A204.1 (cell line): ENCODE measurements at regions not wholly inside any gene's neighbourhood (a gene's known extent, or its start where the extent isn't known, plus 50 kb on each side); places are given as distances from the start of the nearest gene placed in this dataset.
"Not testable (repeated sequence)": the region's sequence is repeated elsewhere in the genome, so short reads cannot be mapped to it uniquely, and the experiment has no call there.

Experiments used
- FAIRE-seq: peaks from 2 replicates; lab custom pipeline; 2012; peaks lifted over from hg19 to GRCh38; lab: Jason Lieb, UNC

GRCh38 chr4:12172198-12172973 lies 743.7 kb upstream of the HS3ST1 start:
- no peak for FAIRE-seq

GRCh38 chr4:12170308-12170707 lies 741.6 kb upstream of the HS3ST1 start:
- FAIRE-seq: no peak

- FAIRE-seq: no peak
Measured at GRCh38 chr4:12165616-12166015, 736.9 kb upstream of the HS3ST1 start.

- no peak for FAIRE-seq
Measured at GRCh38 chr4:12146339-12146738, 717.6 kb upstream of the HS3ST1 start.

GRCh38 chr4:12145768-12146167 lies 717.1 kb upstream of the HS3ST1 start:
- FAIRE-seq: no peak

GRCh38 chr4:12145106-12145505 lies 716.4 kb upstream of the HS3ST1 start:
- FAIRE-seq: no peak

GRCh38 chr4:12144051-12144450 lies 715.4 kb upstream of the HS3ST1 start:
- no peak for FAIRE-seq

- FAIRE-seq: no peak
Measured at GRCh38 chr4:12140864-12141263, 712.2 kb upstream of the HS3ST1 start.

GRCh38 chr4:12139296-12139695 lies 710.6 kb upstream of the HS3ST1 start:
- no peak for FAIRE-seq

- FAIRE-seq: no peak
Measured at GRCh38 chr4:12138488-12138887, 709.8 kb upstream of the HS3ST1 start.

GRCh38 chr4:12137575-12137974 lies 708.9 kb upstream of the HS3ST1 start:
- FAIRE-seq: no peak

- FAIRE-seq: no peak
Measured at GRCh38 chr4:12126474-12126873, 697.8 kb upstream of the HS3ST1 start.

GRCh38 chr4:12124138-12124537 lies 695.4 kb upstream of the HS3ST1 start:
- no peak for FAIRE-seq

- FAIRE-seq: no peak
Measured at GRCh38 chr4:12123707-12124106, 695.0 kb upstream of the HS3ST1 start.

GRCh38 chr4:12122316-12122715 lies 693.6 kb upstream of the HS3ST1 start:
- FAIRE-seq: no peak

- FAIRE-seq: no peak
Measured at GRCh38 chr4:12120968-12121367, 692.3 kb upstream of the HS3ST1 start.

- FAIRE-seq: no peak
Measured at GRCh38 chr4:12118651-12119213, 690.0 kb upstream of the HS3ST1 start.

- no peak for FAIRE-seq
Measured at GRCh38 chr4:12116009-12116552, 687.4 kb upstream of the HS3ST1 start.

- FAIRE-seq: no peak
Measured at GRCh38 chr4:12110627-12111026, 681.9 kb upstream of the HS3ST1 start.

GRCh38 chr4:12109056-12109455 lies 680.4 kb upstream of the HS3ST1 start:
- not testable (repeated sequence) for FAIRE-seq

- FAIRE-seq: no peak
Measured at GRCh38 chr4:12105519-12105918, 676.8 kb upstream of the HS3ST1 start.

GRCh38 chr4:12089920-12090319 lies 661.2 kb upstream of the HS3ST1 start:
- not testable (repeated sequence) for FAIRE-seq

- FAIRE-seq: no peak
Measured at GRCh38 chr4:12084690-12085089, 656.0 kb upstream of the HS3ST1 start.

GRCh38 chr4:12071316-12071715 lies 642.6 kb upstream of the HS3ST1 start:
- no peak for FAIRE-seq
